WTC11 (cell line): ENCODE measurements at regions not wholly inside any gene's neighbourhood (a gene's known extent, or its start where the extent isn't known, plus 50 kb on each side); places are given as distances from the start of the nearest gene placed in this dataset.

Experiments
- ATAC-seq: fragments of 200-7000 bp; cut with Tn5 transposase; 2 replicates; pipeline ENCODE4 v1.10.0; 2021; ENCODE audit warnings: mild to moderate bottlenecking, moderate library complexity
- CTCF ChIA-PET: fragments of 300-600 bp; sonication (Branson Sonifier 250); formaldehyde crosslinking; loops from one replicate; lab custom pipeline; 2021; ENCODE audit warnings: antibody characterized with exemption; lab: Charles Lee
- POLR2A ChIA-PET: fragments of 350-600 bp; sonication (Branson Sonifier 250); formaldehyde crosslinking; loops from one replicate; lab custom pipeline; 2021; ENCODE audit warnings: antibody characterized with exemption; lab: Charles Lee
- DNase-seq: peaks from one replicate; pipeline ENCODE4 v3.0.0; 2021; ENCODE audit warnings: low spot score
- H3K27ac Mint-ChIP-seq: 2 replicates; pipeline ENCODE4 v1.8.0; 2021; ENCODE audit warnings: mixed read lengths
- H3K27me3 Mint-ChIP-seq: 2 replicates; pipeline ENCODE4 v1.8.0; 2021; ENCODE audit warnings: low read depth, mild to moderate bottlenecking, moderate library complexity, mixed read lengths
- H3K36me3 Mint-ChIP-seq: 2 replicates; pipeline ENCODE4 v1.8.0; 2021; ENCODE audit warnings: mixed read lengths
- H3K4me1 Mint-ChIP-seq: 2 replicates; pipeline ENCODE4 v1.8.0; 2022; ENCODE audit warnings: mixed read lengths
- H3K4me3 Mint-ChIP-seq: 2 replicates; pipeline ENCODE4 v1.8.0; 2021; ENCODE audit warnings: mild to moderate bottlenecking, moderate library complexity, mixed read lengths
- H3K9me3 Mint-ChIP-seq: 2 replicates; pipeline ENCODE4 v1.8.0; 2021; ENCODE audit warnings: mixed read lengths
- CREB1 ChIP-seq: sonication (generic); formaldehyde crosslinking; IDR thresholded peaks from 2 replicates; pipeline ENCODE4 v1.8.0; 2023; ENCODE audit warnings: mild to moderate bottlenecking, missing genetic modification reagents
- FOXJ3 ChIP-seq: sonication (generic); formaldehyde crosslinking; IDR thresholded peaks from 2 replicates; pipeline ENCODE4 v1.9.0; 2021; ENCODE audit warnings: missing genetic modification reagents, mild to moderate bottlenecking, borderline replicate concordance
- GABPB1 ChIP-seq: sonication (generic); formaldehyde crosslinking; IDR thresholded peaks from 2 replicates; pipeline ENCODE4 v1.8.1; 2023; ENCODE audit warnings: mild to moderate bottlenecking, missing genetic modification reagents
- NR2C2 ChIP-seq: sonication (generic); formaldehyde crosslinking; IDR thresholded peaks from 2 replicates; pipeline ENCODE4 v1.8.0; 2022; ENCODE audit warnings: mild to moderate bottlenecking, missing genetic modification reagents
- SOX15 ChIP-seq: fragments of 250-450 bp; sonication (Bioruptor Pico); IDR thresholded peaks from 2 replicates; pipeline ENCODE4 v1.9.0; 2021; ENCODE audit warnings: mild to moderate bottlenecking
- SP1 ChIP-seq: sonication (generic); formaldehyde crosslinking; conservative IDR thresholded peaks from 2 replicates; pipeline ENCODE4 v1.8.1; 2022; ENCODE audit warnings: missing genetic modification reagents
- ZNF396 ChIP-seq: fragments of 250-450 bp; sonication (Bioruptor Pico); IDR thresholded peaks from 2 replicates; pipeline ENCODE4 v1.8.0; 2021; ENCODE audit warnings: mild to moderate bottlenecking, moderate library complexity, borderline replicate concordance
- ZNF671 ChIP-seq: fragments of 250-450 bp; sonication (Bioruptor Pico); IDR thresholded peaks from 2 replicates; pipeline ENCODE4 v1.8.0; 2021; ENCODE audit warnings: mild to moderate bottlenecking
- TF ChIP-seq, protein P1 (sequence below): fragments of 250-450 bp; sonication (Bioruptor Pico); IDR thresholded peaks from 2 replicates; pipeline ENCODE4 v1.8.0; 2021; ENCODE audit warnings: mild to moderate bottlenecking
- TF ChIP-seq, protein P2 (sequence below): sonication (generic); formaldehyde crosslinking; IDR thresholded peaks from 2 replicates; pipeline ENCODE4 v1.8.1; 2022; ENCODE audit warnings: low read depth, missing genetic modification reagents, borderline replicate concordance
- TF ChIP-seq, protein P3 (sequence below): sonication (generic); formaldehyde crosslinking; IDR thresholded peaks from 2 replicates; pipeline ENCODE4 v1.8.1; 2022; ENCODE audit warnings: mild to moderate bottlenecking, moderate library complexity, missing genetic modification reagents
- TF ChIP-seq, protein P4 (sequence below): fragments of 250-450 bp; sonication (Bioruptor Pico); IDR thresholded peaks from 2 replicates; pipeline ENCODE4 v2.1.2; 2022; ENCODE audit warnings: mild to moderate bottlenecking, moderate library complexity
- TF ChIP-seq, protein P5 (sequence below): sonication (generic); formaldehyde crosslinking; IDR thresholded peaks from 2 replicates; pipeline ENCODE4 v1.8.1; 2023; ENCODE audit warnings: mild to moderate bottlenecking, missing genetic modification reagents, moderate library complexity
- TF ChIP-seq, protein P6 (sequence below): sonication (generic); formaldehyde crosslinking; IDR thresholded peaks from 2 replicates; pipeline ENCODE4 v1.8.1; 2023; ENCODE audit warnings: mild to moderate bottlenecking, missing genetic modification reagents
- TF ChIP-seq, protein P7 (sequence below): sonication (generic); formaldehyde crosslinking; IDR thresholded peaks from 2 replicates; pipeline ENCODE4 v1.8.0; 2022; ENCODE audit warnings: mild to moderate bottlenecking, missing genetic modification reagents

DNA sequence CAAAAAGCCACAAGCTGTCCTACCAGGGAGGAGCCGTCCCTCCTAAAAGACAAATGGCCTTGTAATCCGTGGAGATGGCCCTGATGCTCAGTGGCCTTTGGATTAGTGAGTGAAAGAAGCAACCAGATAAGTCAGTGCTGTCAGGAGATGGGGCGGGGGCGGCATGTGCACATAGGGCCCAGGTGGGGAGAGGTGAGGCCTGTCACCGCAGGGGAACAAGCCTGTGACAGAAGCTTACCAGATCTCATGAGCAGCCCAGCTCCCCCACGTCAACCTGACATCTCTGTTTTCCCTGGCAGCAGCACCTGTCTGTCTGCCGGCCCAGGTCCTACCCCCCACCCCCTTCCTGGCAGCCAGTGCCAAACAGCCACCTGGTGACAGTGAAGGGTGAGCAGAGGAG lies 162.6 kb downstream of the BUD13 start:
- TF ChIP-seq ZNF396 (CRISPR knock-in tag) (no peak), CREB1 (no peak), SP1 (no peak), NR2C2 (CRISPR knock-in tag) (no peak), FOXJ3 (CRISPR knock-in tag) (no peak), GABPB1 (CRISPR knock-in tag) (no peak), ZNF671 (CRISPR knock-in tag) (no peak)
- TF ChIP-seq, protein P1, sequence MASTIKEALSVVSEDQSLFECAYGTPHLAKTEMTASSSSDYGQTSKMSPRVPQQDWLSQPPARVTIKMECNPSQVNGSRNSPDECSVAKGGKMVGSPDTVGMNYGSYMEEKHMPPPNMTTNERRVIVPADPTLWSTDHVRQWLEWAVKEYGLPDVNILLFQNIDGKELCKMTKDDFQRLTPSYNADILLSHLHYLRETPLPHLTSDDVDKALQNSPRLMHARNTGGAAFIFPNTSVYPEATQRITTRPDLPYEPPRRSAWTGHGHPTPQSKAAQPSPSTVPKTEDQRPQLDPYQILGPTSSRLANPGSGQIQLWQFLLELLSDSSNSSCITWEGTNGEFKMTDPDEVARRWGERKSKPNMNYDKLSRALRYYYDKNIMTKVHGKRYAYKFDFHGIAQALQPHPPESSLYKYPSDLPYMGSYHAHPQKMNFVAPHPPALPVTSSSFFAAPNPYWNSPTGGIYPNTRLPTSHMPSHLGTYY (CRISPR knock-in tag), result no peak
- TF ChIP-seq, protein P2, sequence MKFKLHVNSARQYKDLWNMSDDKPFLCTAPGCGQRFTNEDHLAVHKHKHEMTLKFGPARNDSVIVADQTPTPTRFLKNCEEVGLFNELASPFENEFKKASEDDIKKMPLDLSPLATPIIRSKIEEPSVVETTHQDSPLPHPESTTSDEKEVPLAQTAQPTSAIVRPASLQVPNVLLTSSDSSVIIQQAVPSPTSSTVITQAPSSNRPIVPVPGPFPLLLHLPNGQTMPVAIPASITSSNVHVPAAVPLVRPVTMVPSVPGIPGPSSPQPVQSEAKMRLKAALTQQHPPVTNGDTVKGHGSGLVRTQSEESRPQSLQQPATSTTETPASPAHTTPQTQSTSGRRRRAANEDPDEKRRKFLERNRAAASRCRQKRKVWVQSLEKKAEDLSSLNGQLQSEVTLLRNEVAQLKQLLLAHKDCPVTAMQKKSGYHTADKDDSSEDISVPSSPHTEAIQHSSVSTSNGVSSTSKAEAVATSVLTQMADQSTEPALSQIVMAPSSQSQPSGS (CRISPR knock-in tag), result no peak
- TF ChIP-seq, protein P3, sequence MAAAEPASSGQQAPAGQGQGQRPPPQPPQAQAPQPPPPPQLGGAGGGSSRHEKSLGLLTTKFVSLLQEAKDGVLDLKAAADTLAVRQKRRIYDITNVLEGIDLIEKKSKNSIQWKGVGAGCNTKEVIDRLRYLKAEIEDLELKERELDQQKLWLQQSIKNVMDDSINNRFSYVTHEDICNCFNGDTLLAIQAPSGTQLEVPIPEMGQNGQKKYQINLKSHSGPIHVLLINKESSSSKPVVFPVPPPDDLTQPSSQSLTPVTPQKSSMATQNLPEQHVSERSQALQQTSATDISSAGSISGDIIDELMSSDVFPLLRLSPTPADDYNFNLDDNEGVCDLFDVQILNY (CRISPR knock-in tag), result no peak
- TF ChIP-seq, protein P4, sequence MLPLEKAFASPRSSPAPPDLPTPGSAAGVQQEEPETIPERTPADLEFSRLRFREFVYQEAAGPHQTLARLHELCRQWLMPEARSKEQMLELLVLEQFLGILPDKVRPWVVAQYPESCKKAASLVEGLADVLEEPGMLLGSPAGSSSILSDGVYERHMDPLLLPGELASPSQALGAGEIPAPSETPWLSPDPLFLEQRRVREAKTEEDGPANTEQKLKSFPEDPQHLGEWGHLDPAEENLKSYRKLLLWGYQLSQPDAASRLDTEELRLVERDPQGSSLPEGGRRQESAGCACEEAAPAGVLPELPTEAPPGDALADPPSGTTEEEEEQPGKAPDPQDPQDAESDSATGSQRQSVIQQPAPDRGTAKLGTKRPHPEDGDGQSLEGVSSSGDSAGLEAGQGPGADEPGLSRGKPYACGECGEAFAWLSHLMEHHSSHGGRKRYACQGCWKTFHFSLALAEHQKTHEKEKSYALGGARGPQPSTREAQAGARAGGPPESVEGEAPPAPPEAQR (CRISPR knock-in tag), result no peak
- TF ChIP-seq, protein P5, sequence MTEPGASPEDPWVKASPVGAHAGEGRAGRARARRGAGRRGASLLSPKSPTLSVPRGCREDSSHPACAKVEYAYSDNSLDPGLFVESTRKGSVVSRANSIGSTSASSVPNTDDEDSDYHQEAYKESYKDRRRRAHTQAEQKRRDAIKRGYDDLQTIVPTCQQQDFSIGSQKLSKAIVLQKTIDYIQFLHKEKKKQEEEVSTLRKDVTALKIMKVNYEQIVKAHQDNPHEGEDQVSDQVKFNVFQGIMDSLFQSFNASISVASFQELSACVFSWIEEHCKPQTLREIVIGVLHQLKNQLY (CRISPR knock-in tag), result no peak
- TF ChIP-seq, protein P6, sequence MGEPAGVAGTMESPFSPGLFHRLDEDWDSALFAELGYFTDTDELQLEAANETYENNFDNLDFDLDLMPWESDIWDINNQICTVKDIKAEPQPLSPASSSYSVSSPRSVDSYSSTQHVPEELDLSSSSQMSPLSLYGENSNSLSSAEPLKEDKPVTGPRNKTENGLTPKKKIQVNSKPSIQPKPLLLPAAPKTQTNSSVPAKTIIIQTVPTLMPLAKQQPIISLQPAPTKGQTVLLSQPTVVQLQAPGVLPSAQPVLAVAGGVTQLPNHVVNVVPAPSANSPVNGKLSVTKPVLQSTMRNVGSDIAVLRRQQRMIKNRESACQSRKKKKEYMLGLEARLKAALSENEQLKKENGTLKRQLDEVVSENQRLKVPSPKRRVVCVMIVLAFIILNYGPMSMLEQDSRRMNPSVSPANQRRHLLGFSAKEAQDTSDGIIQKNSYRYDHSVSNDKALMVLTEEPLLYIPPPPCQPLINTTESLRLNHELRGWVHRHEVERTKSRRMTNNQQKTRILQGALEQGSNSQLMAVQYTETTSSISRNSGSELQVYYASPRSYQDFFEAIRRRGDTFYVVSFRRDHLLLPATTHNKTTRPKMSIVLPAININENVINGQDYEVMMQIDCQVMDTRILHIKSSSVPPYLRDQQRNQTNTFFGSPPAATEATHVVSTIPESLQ (CRISPR knock-in tag), result no peak
- TF ChIP-seq, protein P7, sequence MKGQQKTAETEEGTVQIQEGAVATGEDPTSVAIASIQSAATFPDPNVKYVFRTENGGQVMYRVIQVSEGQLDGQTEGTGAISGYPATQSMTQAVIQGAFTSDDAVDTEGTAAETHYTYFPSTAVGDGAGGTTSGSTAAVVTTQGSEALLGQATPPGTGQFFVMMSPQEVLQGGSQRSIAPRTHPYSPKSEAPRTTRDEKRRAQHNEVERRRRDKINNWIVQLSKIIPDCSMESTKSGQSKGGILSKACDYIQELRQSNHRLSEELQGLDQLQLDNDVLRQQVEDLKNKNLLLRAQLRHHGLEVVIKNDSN (CRISPR knock-in tag), result no peak
- Mint-ChIP-seq H3K27ac (no peak overlapping the region), H3K9me3 (no peaks in the 10 kb centered on the region), H3K4me3 (no peak overlapping the region), H3K36me3 (no peaks in the 10 kb centered on the region), H3K27me3 (peaks cover 17% of the 10 kb centered on the region), H3K4me1 (no peaks in the 10 kb centered on the region)
- DNase-seq, result no peak
- ATAC-seq, result no peak
- ChIA-PET POLR2A (no interaction called here), CTCF (interaction anchor here (0.8 kb wide), 1 partner anchor 96 kb away, joined by 4 read pairs; no protein-coding TSS in a partner anchor)

DNA sequence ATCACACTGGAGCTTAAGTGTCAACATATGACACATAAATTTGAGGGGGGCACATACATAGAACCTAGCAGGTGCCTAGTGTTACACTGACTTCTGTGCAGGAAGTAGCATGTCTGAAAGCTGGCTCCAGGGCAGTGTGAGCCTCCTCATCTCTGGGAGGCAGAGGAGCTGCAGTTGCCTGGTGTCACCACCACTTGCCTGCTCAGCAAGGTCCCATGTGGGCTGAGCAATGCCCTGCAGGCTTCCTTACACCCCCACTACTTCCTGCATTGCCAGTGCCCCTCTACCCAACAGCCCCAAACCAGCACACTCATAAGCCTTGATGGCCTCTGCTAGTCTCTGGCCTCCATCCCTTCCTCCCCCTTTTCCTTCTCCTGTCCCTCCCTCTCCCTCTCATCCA lies 165.8 kb downstream of the BUD13 start:
- CTCF ChIA-PET, result interaction anchor here (1.0 to 2.0 kb wide), 5 partner anchors 27 to 135 kb away, joined by 3 to 6 read pairs (median 4); no protein-coding TSS in a partner anchor
- H3K9me3 Mint-ChIP-seq, result no peaks in the 10 kb centered on the region
- DNase-seq, result no peak
- TF ChIP-seq SOX15, result no peak
- TF ChIP-seq, all 79 proteins: peak for 0
- H3K4me3 Mint-ChIP-seq, result no peak overlapping the region
- H3K27ac Mint-ChIP-seq, result no peak overlapping the region
- POLR2A ChIA-PET, result no interaction called here
- H3K36me3 Mint-ChIP-seq, result no peaks in the 10 kb centered on the region
- peaks cover 13% of the 10 kb centered on the region for H3K27me3 Mint-ChIP-seq
- peaks cover 3% of the 10 kb centered on the region; the same call in 1 of the 2 replicates for H3K4me1 Mint-ChIP-seq
- peak; percentile 28; the same call in 1 of the 2 replicates for ATAC-seq
